ENCODE measurements at regions not wholly inside any gene's neighbourhood (a gene's known extent, or its start where the extent isn't known, plus 50 kb on each side); places are given as distances from the start of the nearest gene placed in this dataset.

DNA sequence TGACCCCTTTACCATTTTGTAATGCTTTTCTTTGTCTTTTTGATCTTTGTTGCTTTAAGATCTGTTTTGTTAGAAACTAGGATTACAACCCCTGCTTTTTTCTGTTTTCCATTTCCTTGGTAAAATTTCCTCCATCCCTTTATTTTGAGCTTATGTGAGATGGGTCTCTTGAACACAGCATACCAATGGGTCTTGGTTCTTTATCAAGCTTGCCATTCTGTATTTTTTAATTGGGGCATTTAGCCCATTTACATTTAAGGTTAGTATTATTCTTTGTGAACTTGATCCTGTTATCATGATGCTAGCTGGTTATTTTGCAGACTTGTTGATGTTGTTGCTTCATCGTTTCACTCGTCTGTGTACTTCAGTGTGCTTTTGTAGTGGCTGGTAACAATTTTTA lies 337.3 kb downstream of the SPATA31D1 start:
- H3K36me3 Mint-ChIP-seq (ENCODE audit: low read depth): peaks cover 19% of the 10 kb centered on the region
- H3K27ac Mint-ChIP-seq (ENCODE audit: unreplicated experiment): no peak overlapping the region

DNA sequence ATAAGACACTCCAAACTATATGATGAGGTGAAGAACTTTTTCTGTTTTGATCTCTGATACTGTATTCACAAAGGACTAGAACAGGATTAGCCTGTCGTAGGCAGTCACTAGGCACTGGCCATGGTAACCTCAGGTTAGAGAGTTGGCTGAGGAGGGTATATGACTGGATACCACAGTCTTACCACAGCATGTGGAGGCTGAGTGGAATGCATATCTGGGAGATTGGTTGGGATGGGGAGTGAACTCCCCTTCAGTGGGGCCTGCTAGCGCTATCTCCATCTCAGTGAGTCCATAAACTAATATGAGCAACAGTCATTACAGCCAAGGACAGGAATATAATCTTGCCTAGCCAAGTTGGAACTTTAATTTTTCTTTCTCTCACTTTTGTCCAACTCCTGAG lies 339.1 kb downstream of the SPATA31D1 start:
- Mint-ChIP-seq H3K4me3 (no peak overlapping the region), H3K4me1 (no peaks in the 10 kb centered on the region), H3K36me3 (ENCODE audit: low read depth) (peaks cover 19% of the 10 kb centered on the region), H3K9me3 (peaks cover 27% of the 10 kb centered on the region), H3K27me3 (ENCODE audit: low read depth) (no peaks in the 10 kb centered on the region), H3K27ac (ENCODE audit: unreplicated experiment) (no peak overlapping the region)
- no peak for DNase-seq (ENCODE audit: low read depth, low spot score)
- TF ChIP-seq, protein P1, sequence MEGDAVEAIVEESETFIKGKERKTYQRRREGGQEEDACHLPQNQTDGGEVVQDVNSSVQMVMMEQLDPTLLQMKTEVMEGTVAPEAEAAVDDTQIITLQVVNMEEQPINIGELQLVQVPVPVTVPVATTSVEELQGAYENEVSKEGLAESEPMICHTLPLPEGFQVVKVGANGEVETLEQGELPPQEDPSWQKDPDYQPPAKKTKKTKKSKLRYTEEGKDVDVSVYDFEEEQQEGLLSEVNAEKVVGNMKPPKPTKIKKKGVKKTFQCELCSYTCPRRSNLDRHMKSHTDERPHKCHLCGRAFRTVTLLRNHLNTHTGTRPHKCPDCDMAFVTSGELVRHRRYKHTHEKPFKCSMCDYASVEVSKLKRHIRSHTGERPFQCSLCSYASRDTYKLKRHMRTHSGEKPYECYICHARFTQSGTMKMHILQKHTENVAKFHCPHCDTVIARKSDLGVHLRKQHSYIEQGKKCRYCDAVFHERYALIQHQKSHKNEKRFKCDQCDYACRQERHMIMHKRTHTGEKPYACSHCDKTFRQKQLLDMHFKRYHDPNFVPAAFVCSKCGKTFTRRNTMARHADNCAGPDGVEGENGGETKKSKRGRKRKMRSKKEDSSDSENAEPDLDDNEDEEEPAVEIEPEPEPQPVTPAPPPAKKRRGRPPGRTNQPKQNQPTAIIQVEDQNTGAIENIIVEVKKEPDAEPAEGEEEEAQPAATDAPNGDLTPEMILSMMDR (conservative IDR thresholded peaks at IDR 0.05): no peak

More for the DNA sequence above, 337.3 kb downstream of the SPATA31D1 start:
- no peak for DNase-seq (ENCODE audit: low read depth, low spot score)
- Mint-ChIP-seq H3K4me1 (no peaks in the 10 kb centered on the region), H3K27me3 (ENCODE audit: low read depth) (no peaks in the 10 kb centered on the region), H3K9me3 (peaks cover 27% of the 10 kb centered on the region), H3K4me3 (no peak overlapping the region)
- TF ChIP-seq, protein P1 (conservative IDR thresholded peaks at IDR 0.05): no peak

DNA sequence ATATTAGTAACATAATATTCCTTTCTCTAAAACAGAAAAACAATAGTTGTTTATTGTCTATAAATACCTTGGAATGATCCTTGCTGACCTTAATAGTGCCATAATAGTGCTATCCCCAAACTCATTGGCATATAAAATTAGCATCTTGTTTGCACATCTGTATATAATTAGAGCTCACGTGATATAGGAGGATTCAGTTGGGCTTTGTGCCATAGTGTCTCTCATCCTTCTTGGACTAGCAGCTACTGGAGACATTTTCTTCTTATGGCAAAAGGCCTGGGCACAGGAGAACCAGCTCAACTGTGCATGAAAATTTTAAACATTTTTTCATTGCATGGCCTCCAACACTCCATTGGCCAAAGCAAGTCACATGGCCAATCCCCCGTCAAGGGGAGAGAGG lies 342.5 kb downstream of the SPATA31D1 start:
- Mint-ChIP-seq H3K36me3 (ENCODE audit: low read depth) (peaks cover 6% of the 10 kb centered on the region), H3K9me3 (peaks cover 7% of the 10 kb centered on the region), H3K4me3 (no peak overlapping the region), H3K27me3 (ENCODE audit: low read depth) (no peaks in the 10 kb centered on the region), H3K4me1 (no peaks in the 10 kb centered on the region), H3K27ac (ENCODE audit: unreplicated experiment) (no peak overlapping the region)
- TF ChIP-seq, protein P1 (conservative IDR thresholded peaks at IDR 0.05): no peak
- DNase-seq (ENCODE audit: low read depth, low spot score): no peak

- Mint-ChIP-seq H3K27me3 (ENCODE audit: low read depth) (no peaks in the 10 kb centered on the region), H3K4me3 (no peak overlapping the region), H3K9me3 (peaks cover 6% of the 10 kb centered on the region), H3K4me1 (no peaks in the 10 kb centered on the region), H3K36me3 (ENCODE audit: low read depth) (no peaks in the 10 kb centered on the region), H3K27ac (ENCODE audit: unreplicated experiment) (no peak overlapping the region)
- DNase-seq (ENCODE audit: low read depth, low spot score): no peak
- TF ChIP-seq, protein P1 (conservative IDR thresholded peaks at IDR 0.05): no peak
These were observed 343.6 kb downstream of the SPATA31D1 start for GRCh38 chr9:82332018-82332773.

- Mint-ChIP-seq H3K4me1 (no peaks in the 10 kb centered on the region), H3K27ac (ENCODE audit: unreplicated experiment) (no peak overlapping the region), H3K4me3 (no peak overlapping the region), H3K9me3 (peaks cover 3% of the 10 kb centered on the region), H3K27me3 (ENCODE audit: low read depth) (no peaks in the 10 kb centered on the region), H3K36me3 (ENCODE audit: low read depth) (no peaks in the 10 kb centered on the region)
- DNase-seq (ENCODE audit: low read depth, low spot score): no peak
- TF ChIP-seq, protein P1 (conservative IDR thresholded peaks at IDR 0.05): no peak
These were observed 344.2 kb downstream of the SPATA31D1 start for GRCh38 chr9:82332774-82333152.

Data from neural crest cell (in vitro differentiated cells).